K562 (cell line): ENCODE measurements at regions not wholly inside any gene's neighbourhood (a gene's known extent, or its start where the extent isn't known, plus 50 kb on each side); places are given as distances from the start of the nearest gene placed in this dataset.

Source experiments
- ATAC-seq: fragments of 200-7000 bp; cut with Tn5 transposase; 3 replicates; pipeline ENCODE4 v1.9.1; 2020; ENCODE audit warnings: moderate library complexity
- BruUV-seq: library from RNA; stranded (reverse); fragments of 400-500 nt; replicated peaks from 2 replicates; lab custom pipeline; 2021; lab: Mats Ljungman, UMichigan
- CTCF ChIA-PET: fragments of 300-600 bp; formaldehyde crosslinking; extraction: SDS; loops from one replicate; lab custom pipeline; 2021; ENCODE audit warnings: low intra/inter-chr PET ratio; lab: Yijun Ruan, JAX
- POLR2A ChIA-PET: fragments of 300-600, 350-650 bp; sonication (Branson Sonifier 250); formaldehyde crosslinking; extraction: SDS; loops from one replicate; lab custom pipeline; 2021; ENCODE audit warnings: antibody characterized with exemption, inconsistent platforms; lab: Yijun Ruan, JAX
- DNase-seq, 4 experiments: peaks; one replicate each; pipeline versions ENCODE4 v3.0.0 to v3.0.0-alpha.2; 2011 to 2018; ENCODE audit warnings: low spot score in 3 of 4, mixed read lengths in 3 of 4; ENCODE audit errors: extremely low read depth in 1 of 4
- FAIRE-seq: peaks from 2 replicates; lab custom pipeline; 2011; peaks lifted over from hg19 to GRCh38; lab: Jason Lieb, UNC
- H2AFZ ChIP-seq: 2 replicates; pipeline ENCODE4 v1.6.0; 2011; ENCODE audit warnings: low read depth, low read length, control low read depth, inconsistent platforms
- H3K27ac ChIP-seq: fragments of 200-600 bp; 3 replicates; pipeline ENCODE4 v1.8.0; 2011; ENCODE audit warnings: low read depth, mild to moderate bottlenecking, control low read depth, inconsistent platforms, low read length, moderate library complexity, mixed read lengths; ENCODE audit errors: extremely low read depth
- H3K27me3 ChIP-seq, 2 experiments: fragments of 300-600 bp in 1 of 2; 2 replicates in 1 of 2; 3 replicates in 1 of 2; pipeline versions ENCODE4 v1.6.0 to v1.8.0; 2011; ENCODE audit warnings: inconsistent platforms in 2 of 2, low read length in 2 of 2, mild to moderate bottlenecking in 1 of 2, mixed read lengths in 1 of 2, moderate library complexity in 1 of 2; ENCODE audit not compliant: control insufficient read depth in 2 of 2, insufficient read depth in 2 of 2
- H3K36me3 ChIP-seq: fragments of 300-600 bp; 3 replicates; pipeline ENCODE4 v1.8.0; 2011; ENCODE audit warnings: mild to moderate bottlenecking, low read length, inconsistent platforms; ENCODE audit not compliant: control insufficient read depth, insufficient read depth
- H3K4me1 ChIP-seq, 2 experiments: fragments of 200-600 bp in 1 of 2; replicated peaks in 1 of 2; 2 replicates in 1 of 2; 3 replicates in 1 of 2; pipeline versions ENCODE4 v1.5.1 to v1.8.0; 2011; ENCODE audit warnings: inconsistent platforms in 2 of 2, low read length in 2 of 2, mild to moderate bottlenecking in 1 of 2, mixed read lengths in 1 of 2, moderate library complexity in 1 of 2; ENCODE audit not compliant: control insufficient read depth in 2 of 2, insufficient read depth in 2 of 2
- H3K4me2 ChIP-seq: 2 replicates; pipeline ENCODE4 v1.6.1; 2011; ENCODE audit warnings: low read length, control low read depth, inconsistent platforms, mixed read lengths; ENCODE audit not compliant: insufficient read depth
- H3K4me3 ChIP-seq: fragments of 200-600 bp; sonication (generic), shearing (Covaris generic); 2 replicates; pipeline ENCODE4 v1.5.1; 2016; ENCODE audit warnings: control low read depth, inconsistent platforms
- H3K79me2 ChIP-seq: fragments of 200-600 bp; 3 replicates; pipeline ENCODE4 v1.8.0; 2011; ENCODE audit warnings: low read length, inconsistent platforms; ENCODE audit not compliant: control insufficient read depth, insufficient read depth
- H3K9ac ChIP-seq, 2 experiments: 2 replicates each; pipeline versions ENCODE4 v1.6.0 to v1.6.1; 2011; ENCODE audit warnings: low read depth in 2 of 2, low read length in 2 of 2, control low read depth in 1 of 2, inconsistent platforms in 1 of 2, mild to moderate bottlenecking in 1 of 2, mixed read lengths in 1 of 2; ENCODE audit not compliant: insufficient read depth in 1 of 2
- H3K9me1 ChIP-seq: one replicate; pipeline ENCODE4 v1.6.0; 2011; ENCODE audit warnings: inconsistent platforms, mild to moderate bottlenecking, low read length, moderate library complexity; ENCODE audit not compliant: control insufficient read depth, insufficient read depth
- H3K9me3 ChIP-seq: replicated peaks from 2 replicates; pipeline ENCODE4 v1.5.1; 2011; ENCODE audit warnings: low read depth, low read length, inconsistent platforms; ENCODE audit not compliant: control insufficient read depth, insufficient read depth
- H4K20me1 ChIP-seq: replicated peaks from 2 replicates; pipeline ENCODE4 v1.6.1; 2011; ENCODE audit warnings: low read length, inconsistent platforms, mixed read lengths; ENCODE audit not compliant: control insufficient read depth, insufficient read depth
- CAMTA2 ChIP-seq: fragments of 250-450 bp; sonication (Bioruptor Pico); conservative IDR thresholded peaks from 2 replicates; pipeline ENCODE4 v1.5.1; 2022
- CC2D1A ChIP-seq: fragments of 450-650 bp; IDR thresholded peaks from 2 replicates; pipeline ENCODE4 v1.6.1; 2017; ENCODE audit warnings: mild to moderate bottlenecking
- CSDE1 ChIP-seq, 2 experiments: fragments of 450-650 bp; IDR thresholded peaks; 2 replicates each; pipeline ENCODE4 v1.6.1; 2016; ENCODE audit warnings: mild to moderate bottlenecking in 1 of 2
- FIP1L1 ChIP-seq: fragments of 200-400 bp; formaldehyde crosslinking; IDR thresholded peaks from 2 replicates; pipeline ENCODE4 v1.6.1; 2018; ENCODE audit warnings: mild to moderate bottlenecking, low read depth, low read length; ENCODE audit not compliant: poor library complexity, severe bottlenecking
- FOXA3 ChIP-seq, 2 experiments: fragments of 450-650 bp in 1 of 2; sonication (generic) in 1 of 2; formaldehyde crosslinking; IDR thresholded peaks in 1 of 2; conservative IDR thresholded peaks in 1 of 2; 2 replicates each; pipeline versions ENCODE4 v1.4.0 to v1.8.0; 2020 to 2022; ENCODE audit warnings: mild to moderate bottlenecking in 2 of 2, missing genetic modification reagents in 1 of 2
- GMEB1 ChIP-seq: fragments of 250-450 bp; sonication (Bioruptor Pico); IDR thresholded peaks from 2 replicates; pipeline ENCODE4 v1.4.0; 2020; ENCODE audit warnings: mild to moderate bottlenecking
- HNRNPL ChIP-seq: fragments of 200-400 bp; formaldehyde crosslinking; IDR thresholded peaks from 2 replicates; pipeline ENCODE4 v1.6.1; 2017; ENCODE audit warnings: low read depth, mild to moderate bottlenecking, low read length
- KAT7 ChIP-seq: sonication (generic); formaldehyde crosslinking; IDR thresholded peaks from 2 replicates; pipeline ENCODE4 v1.8.0; 2022; ENCODE audit warnings: missing genetic modification reagents, mild to moderate bottlenecking, borderline replicate concordance
- MIER1 ChIP-seq: fragments of 450-650 bp; IDR thresholded peaks from 2 replicates; pipeline ENCODE4 v1.6.1; 2016; ENCODE audit warnings: antibody characterized with exemption, mild to moderate bottlenecking, low read depth
- NCOA1 ChIP-seq: fragments of 450-650 bp; IDR thresholded peaks from 2 replicates; pipeline ENCODE4 v1.6.1; 2016; ENCODE audit warnings: low read depth
- PCBP1 ChIP-seq: fragments of 200-400 bp; formaldehyde crosslinking; IDR thresholded peaks from 2 replicates; pipeline ENCODE4 v1.6.1; 2018; ENCODE audit warnings: mild to moderate bottlenecking, low read depth, low read length; ENCODE audit not compliant: poor library complexity, severe bottlenecking
- PCBP2 ChIP-seq: fragments of 200-400 bp; formaldehyde crosslinking; IDR thresholded peaks from 2 replicates; pipeline ENCODE4 v1.6.1; 2018; ENCODE audit warnings: low read length, low read depth, mild to moderate bottlenecking, moderate library complexity; ENCODE audit not compliant: poor library complexity, severe bottlenecking
- PHTF2 ChIP-seq: fragments of 250-450 bp; sonication (Bioruptor Pico); IDR thresholded peaks from 2 replicates; pipeline ENCODE4 v1.5.0; 2021; ENCODE audit warnings: mild to moderate bottlenecking
- RERE ChIP-seq: sonication (generic); formaldehyde crosslinking; IDR thresholded peaks from 2 replicates; pipeline ENCODE4 v1.8.0; 2023; ENCODE audit warnings: missing genetic modification reagents, mild to moderate bottlenecking, borderline replicate concordance
- SMAD3 ChIP-seq: fragments of 450-650 bp; formaldehyde crosslinking; conservative IDR thresholded peaks from 2 replicates; pipeline ENCODE4 v1.4.0; 2020; ENCODE audit warnings: mild to moderate bottlenecking
- TEAD4 ChIP-seq, 2 experiments: sonication (generic) in 1 of 2; formaldehyde crosslinking in 1 of 2; IDR thresholded peaks; 2 replicates each; pipeline versions ENCODE4 v1.6.1 to v1.8.0; 2012 to 2022; ENCODE audit warnings: borderline replicate concordance in 1 of 2, inconsistent platforms in 1 of 2, low read length in 1 of 2, mild to moderate bottlenecking in 1 of 2, missing genetic modification reagents in 1 of 2
- ZNF311 ChIP-seq: fragments of 250-450 bp; sonication (Bioruptor Pico); IDR thresholded peaks from 2 replicates; pipeline ENCODE4 v1.4.0; 2020; ENCODE audit warnings: mild to moderate bottlenecking, moderate library complexity
- ZNF668 ChIP-seq: fragments of 250-450 bp; sonication (Bioruptor Pico); IDR thresholded peaks from 2 replicates; pipeline ENCODE4 v1.8.0; 2022; ENCODE audit warnings: mild to moderate bottlenecking, inconsistent platforms
- WGBS: fragments of 100-300 bp; shearing (Covaris generic); methylation state at CpG from one replicate; pipeline ENCODE4 v1.1.6; 2016; ENCODE audit warnings: low coverage, mixed read lengths; ENCODE audit not compliant: insufficient coverage; ENCODE audit errors: missing lambda C conversion rate; 5-methylcytosine and 5-hydroxymethylcytosine counted together
- in situ Hi-C: fragments of 300-500 bp; cut with MboI; formaldehyde crosslinking; loops from 4 replicates; pipeline ENCODE4 v1.15.0; 2018; ENCODE audit warnings: inconsistent platforms, mixed read lengths
- intact Hi-C: fragments of 100-400 bp; cut with micrococcal nuclease; formaldehyde crosslinking; loops from 2 replicates; pipeline ENCODE4 v1.14.2; 2022

DNA sequence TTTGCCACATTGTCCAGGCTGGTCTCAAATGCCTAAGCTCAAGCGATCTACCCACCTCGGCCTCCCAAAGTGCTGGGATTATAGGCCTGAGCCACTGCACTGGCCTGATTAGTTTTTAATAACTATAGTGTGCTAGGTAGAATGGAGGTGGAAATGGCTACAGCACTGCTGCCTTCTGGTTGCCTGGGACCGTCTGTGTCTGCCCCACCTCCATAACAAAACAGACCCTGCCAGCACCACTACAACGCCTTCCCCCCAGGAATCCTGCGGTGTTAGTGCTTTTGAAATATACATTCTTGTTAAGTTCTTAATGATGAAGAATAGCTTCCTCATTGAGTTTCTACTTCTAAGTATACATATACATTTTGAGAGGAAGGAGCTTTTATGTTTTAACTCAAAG, 148.2 kb upstream of the ITGA6 start:
- no peak overlapping the region for H3K4me3 ChIP-seq
- no peaks in the 10 kb centered on the region for H3K79me2 ChIP-seq
- ChIA-PET CTCF (no interaction called here), POLR2A (no interaction called here)
- H2AFZ ChIP-seq = no peak overlapping the region
- in situ Hi-C loops = no loop called here
- H3K27ac ChIP-seq = no peak overlapping the region
- ATAC-seq (no peak), FAIRE-seq (no peak), DNase-seq (no peak)
- H3K36me3 ChIP-seq = no peaks in the 10 kb centered on the region
- no peaks in the 10 kb centered on the region for H3K9me3 ChIP-seq
- WGBS = 3% methylated on average over 5 of the region's 5 CpGs
- H3K4me1 ChIP-seq = no peaks in the 10 kb centered on the region
- peaks cover 2 to 9% of the 10 kb centered on the region in 2 experiments; a peak in 2 of 5 replicates for H3K27me3 ChIP-seq
- no peak overlapping the region for H3K9ac ChIP-seq
- intact Hi-C loops = no loop called here
- no peak overlapping the region for H3K4me2 ChIP-seq
- BruUV-seq = no TSS peak
- no peaks in the 10 kb centered on the region for H3K9me1 ChIP-seq
- no peaks in the 10 kb centered on the region for H4K20me1 ChIP-seq
- TF ChIP-seq ZNF311 (no peak), KAT7 (no peak), PHTF2 (CRISPR knock-in tag) (no peak), CAMTA2 (CRISPR knock-in tag) (no peak), TEAD4 (IDR thresholded peaks at IDR 0.05; ENCODE audit: low read length) (no peak), TEAD4 (CRISPR knock-in tag; IDR thresholded peaks at IDR 0.05; ENCODE audit: borderline replicate concordance) (no peak), SMAD3 (CRISPR knock-in tag) (no peak), ZNF668 (no peak), PCBP1 (no peak), CC2D1A (no peak), FIP1L1 (no peak), PCBP2 (no peak), MIER1 (no peak), FOXA3 (CRISPR knock-in tag; conservative IDR thresholded peaks at IDR 0.05 in 1 of 2, IDR thresholded peaks at IDR 0.05 in 1 of 2) (no peak), GMEB1 (CRISPR knock-in tag) (no peak), HNRNPL (no peak), CSDE1 (IDR thresholded peaks at IDR 0.05) (no peak), NCOA1 (no peak), RERE (CRISPR knock-in tag) (no peak)
